ENCODE measurements at regions not wholly inside any gene's neighbourhood (a gene's known extent, or its start where the extent isn't known, plus 50 kb on each side); places are given as distances from the start of the nearest gene placed in this dataset.

GRCh38 chr20:61054411-61054810 is 197.7 kb upstream of the CDH4 start:
- no peak for DNase-seq
- H3K4me3 ChIP-seq (ENCODE audit: insufficient read depth, low read depth, low read length) = no peak overlapping the region
- H3K36me3 ChIP-seq (replicated peaks; ENCODE audit: control insufficient read depth, insufficient read depth, low read length) = no peaks in the 10 kb centered on the region
- peaks cover 7% of the 10 kb centered on the region for H3K27me3 ChIP-seq (ENCODE audit: control insufficient read depth, insufficient read depth, low read length)

GRCh38 chr20:61055180-61056010 is 196.7 kb upstream of the CDH4 start:
- DNase-seq = no peak
- no peak overlapping the region for H3K4me3 ChIP-seq (ENCODE audit: insufficient read depth, low read depth, low read length)
- H3K36me3 ChIP-seq (replicated peaks; ENCODE audit: control insufficient read depth, insufficient read depth, low read length) = no peaks in the 10 kb centered on the region
- peaks cover 4% of the 10 kb centered on the region for H3K27me3 ChIP-seq (ENCODE audit: control insufficient read depth, insufficient read depth, low read length)

GRCh38 chr20:61056116-61056515 is 195.9 kb upstream of the CDH4 start:
- no peak for DNase-seq
- H3K4me3 ChIP-seq (ENCODE audit: insufficient read depth, low read depth, low read length) = no peak overlapping the region
- H3K36me3 ChIP-seq (replicated peaks; ENCODE audit: control insufficient read depth, insufficient read depth, low read length) = no peaks in the 10 kb centered on the region
- H3K27me3 ChIP-seq (ENCODE audit: control insufficient read depth, insufficient read depth, low read length) = peaks cover 4% of the 10 kb centered on the region

GRCh38 chr20:61056627-61057442 is 195.2 kb upstream of the CDH4 start:
- H3K27me3 ChIP-seq (ENCODE audit: control insufficient read depth, insufficient read depth, low read length) = peaks cover 4% of the 10 kb centered on the region
- no peak overlapping the region for H3K4me3 ChIP-seq (ENCODE audit: insufficient read depth, low read depth, low read length)
- DNase-seq = no peak
- no peaks in the 10 kb centered on the region for H3K36me3 ChIP-seq (replicated peaks; ENCODE audit: control insufficient read depth, insufficient read depth, low read length)

GRCh38 chr20:61057443-61058121 is 194.5 kb upstream of the CDH4 start:
- Histone ChIP-seq H3K4me3 (ENCODE audit: insufficient read depth, low read depth, low read length) (no peak overlapping the region), H3K27me3 (ENCODE audit: control insufficient read depth, insufficient read depth, low read length) (peaks cover 2% of the 10 kb centered on the region), H3K36me3 (replicated peaks; ENCODE audit: control insufficient read depth, insufficient read depth, low read length) (no peaks in the 10 kb centered on the region)

GRCh38 chr20:61061981-61062380 is 190.1 kb upstream of the CDH4 start:
- H3K36me3 ChIP-seq (replicated peaks; ENCODE audit: control insufficient read depth, insufficient read depth, low read length) = no peaks in the 10 kb centered on the region
- H3K4me3 ChIP-seq (ENCODE audit: insufficient read depth, low read depth, low read length) = no peak overlapping the region
- H3K27me3 ChIP-seq (ENCODE audit: control insufficient read depth, insufficient read depth, low read length) = no peaks in the 10 kb centered on the region; the same call in 1 of the 2 replicates
- DNase-seq = no peak

More at GRCh38 chr20:61057443-61058121, 194.5 kb upstream of the CDH4 start:
- DNase-seq = no peak

GRCh38 chr20:61065853-61066252 is 186.2 kb upstream of the CDH4 start:
- no peak for DNase-seq

GRCh38 chr20:61066526-61066925 is 185.5 kb upstream of the CDH4 start:
- peaks cover 2% of the 10 kb centered on the region; the same call in 1 of the 2 replicates for H3K27me3 ChIP-seq (ENCODE audit: control insufficient read depth, insufficient read depth, low read length)
- no peak for DNase-seq
- no peaks in the 10 kb centered on the region for H3K36me3 ChIP-seq (replicated peaks; ENCODE audit: control insufficient read depth, insufficient read depth, low read length)
- H3K4me3 ChIP-seq (ENCODE audit: insufficient read depth, low read depth, low read length) = no peak overlapping the region

More at GRCh38 chr20:61065853-61066252, 186.2 kb upstream of the CDH4 start:
- Histone ChIP-seq H3K4me3 (ENCODE audit: insufficient read depth, low read depth, low read length) (no peak overlapping the region), H3K36me3 (replicated peaks; ENCODE audit: control insufficient read depth, insufficient read depth, low read length) (no peaks in the 10 kb centered on the region), H3K27me3 (ENCODE audit: control insufficient read depth, insufficient read depth, low read length) (peaks cover 2% of the 10 kb centered on the region; the same call in 1 of the 2 replicates)

- Histone ChIP-seq H3K27me3 (ENCODE audit: control insufficient read depth, insufficient read depth, low read length) (peaks cover 2% of the 10 kb centered on the region; the same call in 1 of the 2 replicates), H3K4me3 (ENCODE audit: insufficient read depth, low read depth, low read length) (no peak overlapping the region), H3K36me3 (replicated peaks; ENCODE audit: control insufficient read depth, insufficient read depth, low read length) (no peaks in the 10 kb centered on the region)
- no peak for DNase-seq
Measured at GRCh38 chr20:61067221-61067620, 184.8 kb upstream of the CDH4 start.

- DNase-seq = no peak
- H3K27me3 ChIP-seq (ENCODE audit: control insufficient read depth, insufficient read depth, low read length) = peaks cover 6% of the 10 kb centered on the region; the same call in 1 of the 2 replicates
- H3K4me3 ChIP-seq (ENCODE audit: insufficient read depth, low read depth, low read length) = no peak overlapping the region
- no peaks in the 10 kb centered on the region for H3K36me3 ChIP-seq (replicated peaks; ENCODE audit: control insufficient read depth, insufficient read depth, low read length)
Measured at GRCh38 chr20:61072398-61072797, 179.7 kb upstream of the CDH4 start.

- Histone ChIP-seq H3K27me3 (ENCODE audit: control insufficient read depth, insufficient read depth, low read length) (peaks cover 6% of the 10 kb centered on the region; the same call in 1 of the 2 replicates), H3K36me3 (replicated peaks; ENCODE audit: control insufficient read depth, insufficient read depth, low read length) (no peaks in the 10 kb centered on the region)
Measured at GRCh38 chr20:61073376-61073775, 178.7 kb upstream of the CDH4 start.

GRCh38 chr20:61082720-61083119 is 169.3 kb upstream of the CDH4 start:
- H3K27me3 ChIP-seq (ENCODE audit: control insufficient read depth, insufficient read depth, low read length) = no peaks in the 10 kb centered on the region; the same call in 1 of the 2 replicates
- DNase-seq = no peak
- H3K36me3 ChIP-seq (replicated peaks; ENCODE audit: control insufficient read depth, insufficient read depth, low read length) = no peaks in the 10 kb centered on the region
- H3K4me3 ChIP-seq (ENCODE audit: insufficient read depth, low read depth, low read length) = no peak overlapping the region

More at GRCh38 chr20:61073376-61073775, 178.7 kb upstream of the CDH4 start:
- no peak overlapping the region for H3K4me3 ChIP-seq (ENCODE audit: insufficient read depth, low read depth, low read length)
- no peak for DNase-seq

GRCh38 chr20:61083431-61083830 is 168.6 kb upstream of the CDH4 start:
- no peak for DNase-seq
- peaks cover 3% of the 10 kb centered on the region for H3K27me3 ChIP-seq (ENCODE audit: control insufficient read depth, insufficient read depth, low read length)
- H3K36me3 ChIP-seq (replicated peaks; ENCODE audit: control insufficient read depth, insufficient read depth, low read length) = no peaks in the 10 kb centered on the region
- H3K4me3 ChIP-seq (ENCODE audit: insufficient read depth, low read depth, low read length) = no peak overlapping the region

- no peak for DNase-seq
- H3K4me3 ChIP-seq (ENCODE audit: insufficient read depth, low read depth, low read length) = no peak overlapping the region
- no peaks in the 10 kb centered on the region for H3K36me3 ChIP-seq (replicated peaks; ENCODE audit: control insufficient read depth, insufficient read depth, low read length)
- H3K27me3 ChIP-seq (ENCODE audit: control insufficient read depth, insufficient read depth, low read length) = peaks cover 4% of the 10 kb centered on the region
Measured at GRCh38 chr20:61086031-61086430, 166.0 kb upstream of the CDH4 start.

Measured in H7 (cell line).